ENCODE measurements at regions not wholly inside any gene's neighbourhood (a gene's known extent, or its start where the extent isn't known, plus 50 kb on each side); places are given as distances from the start of the nearest gene placed in this dataset.
"Not testable (repeated sequence)": the region's sequence is repeated elsewhere in the genome, so short reads cannot be mapped to it uniquely, and the experiment has no call there.

DNA sequence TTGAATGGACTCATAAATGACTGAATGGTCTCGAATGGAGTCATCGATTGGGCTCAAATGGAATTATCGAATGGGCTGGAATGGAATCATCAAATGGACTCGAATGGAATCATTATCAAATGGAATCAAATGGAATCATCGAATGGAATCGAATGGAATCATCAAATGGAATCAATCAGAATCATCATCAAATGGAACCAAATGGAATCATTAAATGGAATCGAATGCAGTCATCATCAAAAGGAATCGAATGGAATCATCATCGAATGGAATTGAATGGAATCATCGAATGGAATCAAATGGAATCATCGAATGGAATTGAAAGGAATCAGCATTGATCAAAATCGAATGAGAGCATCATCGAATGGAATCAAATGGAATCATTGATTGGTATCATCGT is 1114.9 kb downstream of the RPIA start:
- TF ChIP-seq, protein P1, sequence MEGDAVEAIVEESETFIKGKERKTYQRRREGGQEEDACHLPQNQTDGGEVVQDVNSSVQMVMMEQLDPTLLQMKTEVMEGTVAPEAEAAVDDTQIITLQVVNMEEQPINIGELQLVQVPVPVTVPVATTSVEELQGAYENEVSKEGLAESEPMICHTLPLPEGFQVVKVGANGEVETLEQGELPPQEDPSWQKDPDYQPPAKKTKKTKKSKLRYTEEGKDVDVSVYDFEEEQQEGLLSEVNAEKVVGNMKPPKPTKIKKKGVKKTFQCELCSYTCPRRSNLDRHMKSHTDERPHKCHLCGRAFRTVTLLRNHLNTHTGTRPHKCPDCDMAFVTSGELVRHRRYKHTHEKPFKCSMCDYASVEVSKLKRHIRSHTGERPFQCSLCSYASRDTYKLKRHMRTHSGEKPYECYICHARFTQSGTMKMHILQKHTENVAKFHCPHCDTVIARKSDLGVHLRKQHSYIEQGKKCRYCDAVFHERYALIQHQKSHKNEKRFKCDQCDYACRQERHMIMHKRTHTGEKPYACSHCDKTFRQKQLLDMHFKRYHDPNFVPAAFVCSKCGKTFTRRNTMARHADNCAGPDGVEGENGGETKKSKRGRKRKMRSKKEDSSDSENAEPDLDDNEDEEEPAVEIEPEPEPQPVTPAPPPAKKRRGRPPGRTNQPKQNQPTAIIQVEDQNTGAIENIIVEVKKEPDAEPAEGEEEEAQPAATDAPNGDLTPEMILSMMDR (IDR thresholded peaks at IDR 0.05; ENCODE audit: poor library complexity), result not testable (repeated sequence)
- TF ChIP-seq EZH2 (IDR thresholded peaks at IDR 0.05; ENCODE audit: borderline replicate concordance); EZH2phosphoT487 (IDR thresholded peaks at IDR 0.05; ENCODE audit: low read depth, severe bottlenecking, unreplicated experiment): not testable (repeated sequence)
